ENCODE measurements at regions not wholly inside any gene's neighbourhood (a gene's known extent, or its start where the extent isn't known, plus 50 kb on each side); places are given as distances from the start of the nearest gene placed in this dataset.
"Not testable (repeated sequence)": the region's sequence is repeated elsewhere in the genome, so short reads cannot be mapped to it uniquely, and the experiment has no call there.

DNA sequence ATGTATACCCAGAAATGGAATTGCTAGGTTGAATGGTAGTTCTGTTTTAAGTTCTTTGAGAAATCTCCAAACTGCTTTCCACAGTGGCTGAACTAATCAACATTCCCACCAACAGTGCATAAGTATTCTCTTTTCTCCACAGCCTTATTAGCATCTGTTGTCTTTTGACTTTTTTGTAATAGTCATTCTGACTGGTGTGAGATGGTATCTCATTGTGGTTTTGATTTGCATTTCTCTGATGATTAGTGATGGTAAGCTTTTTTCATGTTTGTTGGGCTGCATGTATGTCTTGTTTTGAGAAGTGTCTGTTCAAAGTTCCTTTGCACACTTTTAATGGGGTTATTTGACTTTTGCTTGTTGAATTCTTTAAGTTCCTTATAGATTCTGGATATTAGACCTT, 52.4 kb upstream of the EHHADH start:
- not testable (repeated sequence) for TF ChIP-seq CTCF, KLF16, ZBTB44, ZBTB1 (tag by site-specific recombination; IDR thresholded peaks at IDR 0.05)

Measured in HEK293 (cell line).